ENCODE measurements at regions not wholly inside any gene's neighbourhood (a gene's known extent, or its start where the extent isn't known, plus 50 kb on each side); places are given as distances from the start of the nearest gene placed in this dataset.

DNA sequence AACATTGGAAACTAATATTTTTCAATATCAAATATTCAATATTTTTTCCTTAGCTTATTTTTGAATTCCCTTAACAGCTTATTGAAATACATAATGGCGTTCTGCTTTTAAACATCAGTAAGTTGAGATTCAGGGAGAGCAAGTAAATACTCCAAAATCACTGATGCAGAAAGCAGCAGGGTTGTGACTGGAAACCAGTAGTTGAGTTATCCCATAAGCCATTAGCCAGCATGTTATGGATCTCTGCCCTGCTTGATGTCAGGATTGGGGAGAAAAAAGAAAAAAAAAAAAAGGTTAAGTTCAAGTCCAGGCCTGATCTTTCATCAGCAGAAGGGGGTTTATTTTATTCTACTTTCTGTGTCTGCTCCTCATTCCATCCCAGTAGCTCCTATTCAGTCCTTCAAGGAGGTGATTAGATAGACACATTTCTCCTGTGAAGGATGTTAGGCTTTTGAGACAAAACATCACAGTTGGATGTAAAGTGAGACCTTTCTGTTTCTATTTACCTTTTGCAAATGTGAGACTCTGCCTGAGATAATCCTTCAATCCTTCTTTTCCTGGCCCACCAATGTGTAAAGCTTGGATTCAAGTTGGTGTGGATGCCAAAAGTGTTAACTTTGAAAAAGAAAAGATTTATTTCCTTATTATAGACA, 110.9 kb upstream of the HDAC9 start:
- TF ChIP-seq, protein P1, sequence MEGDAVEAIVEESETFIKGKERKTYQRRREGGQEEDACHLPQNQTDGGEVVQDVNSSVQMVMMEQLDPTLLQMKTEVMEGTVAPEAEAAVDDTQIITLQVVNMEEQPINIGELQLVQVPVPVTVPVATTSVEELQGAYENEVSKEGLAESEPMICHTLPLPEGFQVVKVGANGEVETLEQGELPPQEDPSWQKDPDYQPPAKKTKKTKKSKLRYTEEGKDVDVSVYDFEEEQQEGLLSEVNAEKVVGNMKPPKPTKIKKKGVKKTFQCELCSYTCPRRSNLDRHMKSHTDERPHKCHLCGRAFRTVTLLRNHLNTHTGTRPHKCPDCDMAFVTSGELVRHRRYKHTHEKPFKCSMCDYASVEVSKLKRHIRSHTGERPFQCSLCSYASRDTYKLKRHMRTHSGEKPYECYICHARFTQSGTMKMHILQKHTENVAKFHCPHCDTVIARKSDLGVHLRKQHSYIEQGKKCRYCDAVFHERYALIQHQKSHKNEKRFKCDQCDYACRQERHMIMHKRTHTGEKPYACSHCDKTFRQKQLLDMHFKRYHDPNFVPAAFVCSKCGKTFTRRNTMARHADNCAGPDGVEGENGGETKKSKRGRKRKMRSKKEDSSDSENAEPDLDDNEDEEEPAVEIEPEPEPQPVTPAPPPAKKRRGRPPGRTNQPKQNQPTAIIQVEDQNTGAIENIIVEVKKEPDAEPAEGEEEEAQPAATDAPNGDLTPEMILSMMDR (conservative IDR thresholded peaks at IDR 0.05; ENCODE audit: low read depth, low read length), result no peak
- TF ChIP-seq EZH2 (IDR thresholded peaks at IDR 0.05; ENCODE audit: low read length, unreplicated experiment), result no peak
- no peak for TF ChIP-seq EZH2phosphoT487 (IDR thresholded peaks at IDR 0.05; ENCODE audit: borderline replicate concordance, low read length)
